PC-9 (cell line): ENCODE measurements at regions not wholly inside any gene's neighbourhood (a gene's known extent, or its start where the extent isn't known, plus 50 kb on each side); places are given as distances from the start of the nearest gene placed in this dataset.

Experiments used
- BruUV-seq: library from RNA; stranded (reverse); fragments of 400-500 nt; replicated peaks from 2 replicates; lab custom pipeline; 2021; lab: Mats Ljungman, UMichigan
- CTCF ChIA-PET: fragments of 300-600 bp; sonication (Branson Sonifier 250); formaldehyde crosslinking; loops from one replicate; lab custom pipeline; 2022; ENCODE audit warnings: antibody characterized with exemption; lab: Charles Lee
- POLR2A ChIA-PET: fragments of 300-600 bp; sonication (Branson Sonifier 250); formaldehyde crosslinking; loops from one replicate; lab custom pipeline; 2022; ENCODE audit warnings: antibody characterized with exemption; ENCODE audit not compliant: unreplicated experiment; lab: Charles Lee
- DNase-seq, 2 experiments: peaks; one replicate each; pipeline versions ENCODE4 v3.0.0 to v3.0.0-alpha.2; 2015 to 2022; ENCODE audit warnings: mixed read lengths in 1 of 2
- H2AFZ ChIP-seq: fragments of 200-600 bp; sonication (generic); 2 replicates; pipeline ENCODE4 v1.8.1; 2017; ENCODE audit warnings: antibody characterized with exemption
- H3F3A ChIP-seq: fragments of 200-600 bp; sonication (generic); 2 replicates; pipeline ENCODE4 v1.8.1; 2017; ENCODE audit warnings: antibody characterized with exemption, mild to moderate bottlenecking, low read depth; ENCODE audit not compliant: insufficient read depth
- H3K27ac ChIP-seq: fragments of 200-600 bp; sonication (generic); 2 replicates; pipeline ENCODE4 v1.6.1; 2016; ENCODE audit warnings: mixed run types
- H3K27me3 ChIP-seq: fragments of 200-600 bp; sonication (generic); 2 replicates; pipeline ENCODE4 v1.6.1; 2016; ENCODE audit warnings: low read depth, mixed run types; ENCODE audit not compliant: insufficient read depth
- H3K36me3 ChIP-seq: fragments of 200-600 bp; sonication (generic); 2 replicates; pipeline ENCODE4 v1.6.1; 2016; ENCODE audit warnings: low read depth, mixed run types
- H3K4me1 ChIP-seq: fragments of 200-600 bp; sonication (generic); replicated peaks from 2 replicates; pipeline ENCODE4 v1.6.1; 2016; ENCODE audit warnings: mixed run types; ENCODE audit not compliant: insufficient read depth
- H3K4me2 ChIP-seq: fragments of 200-600 bp; sonication (generic); 2 replicates; pipeline ENCODE4 v1.6.1; 2017; ENCODE audit warnings: mixed run types
- H3K4me3 ChIP-seq: fragments of 200-600 bp; sonication (generic); 2 replicates; pipeline ENCODE4 v1.6.1; 2016; ENCODE audit warnings: mixed run types
- H3K79me2 ChIP-seq: fragments of 200-600 bp; sonication (generic); 2 replicates; pipeline ENCODE4 v1.6.1; 2017; ENCODE audit warnings: low read depth, mixed run types
- H3K9me2 ChIP-seq: fragments of 200-600 bp; sonication (generic); 2 replicates; pipeline ENCODE4 v1.8.1; 2017; ENCODE audit warnings: mild to moderate bottlenecking; ENCODE audit not compliant: insufficient read depth
- H3K9me3 ChIP-seq: fragments of 200-600 bp; sonication (generic); 2 replicates; pipeline ENCODE4 v1.8.1; 2016; ENCODE audit warnings: low read depth; ENCODE audit not compliant: insufficient read depth
- H4K20me1 ChIP-seq: fragments of 200-600 bp; sonication (generic); 2 replicates; pipeline ENCODE4 v1.8.1; 2017; ENCODE audit not compliant: insufficient read depth
- CTCF ChIP-seq: fragments of 200-600 bp; sonication (generic); conservative IDR thresholded peaks from 2 replicates; pipeline ENCODE4 v1.6.1; 2017; ENCODE audit warnings: mixed run types, antibody characterized with exemption, mild to moderate bottlenecking, moderate library complexity
- EZH2 ChIP-seq: fragments of 200-600 bp; sonication (generic); IDR thresholded peaks from 2 replicates; pipeline ENCODE4 v1.8.0; 2017; ENCODE audit warnings: antibody characterized with exemption, low read depth
- intact Hi-C: fragments of 100-400 bp; cut with micrococcal nuclease; formaldehyde crosslinking; loops from one replicate; pipeline ENCODE4 v1.10.0; 2022; ENCODE audit not compliant: unreplicated experiment

GRCh38 chr1:24237750-24238395, 50.8 kb upstream of the IFNLR1 start:
- Histone ChIP-seq H2AFZ (no peak overlapping the region), H3K4me3 (no peak overlapping the region), H3K4me1 (peaks cover 22% of the 10 kb centered on the region), H3K36me3 (no peaks in the 10 kb centered on the region), H3K4me2 (peak overlapping the region; percentile 61; the same call in 1 of the 2 replicates), H3K27ac (no peak overlapping the region), H4K20me1 (no peaks in the 10 kb centered on the region), H3K27me3 (no peaks in the 10 kb centered on the region), H3K9me2 (no peaks in the 10 kb centered on the region), H3K79me2 (no peaks in the 10 kb centered on the region), H3F3A (peaks cover 13% of the 10 kb centered on the region; the same call in 1 of the 2 replicates), H3K9me3 (no peaks in the 10 kb centered on the region)
- TF ChIP-seq EZH2 (no peak), CTCF (no peak)
- intact Hi-C loops = no loop called here
- no peak for DNase-seq
- BruUV-seq = no TSS peak
- ChIA-PET CTCF (interaction anchor here (0.7 kb wide), 1 partner anchor 34 kb away, joined by 3 read pairs; no protein-coding TSS in a partner anchor), POLR2A (no interaction called here)

- H3K79me2 ChIP-seq = no peaks in the 10 kb centered on the region
- no peak overlapping the region for H3K4me3 ChIP-seq
- no peak overlapping the region for H2AFZ ChIP-seq
- ChIA-PET CTCF (interaction anchor here (0.5 kb wide), 1 partner anchor 33 kb away, joined by 3 read pairs; no protein-coding TSS in a partner anchor), POLR2A (interaction anchor here (0.7 kb wide), 1 partner anchor 47 kb away, joined by 3 read pairs; no protein-coding TSS in a partner anchor)
- peaks cover 22% of the 10 kb centered on the region for H3K4me1 ChIP-seq
- no peaks in the 10 kb centered on the region for H3K36me3 ChIP-seq
- no TSS peak for BruUV-seq
- TF ChIP-seq EZH2 (no peak), CTCF (no peak)
- no peaks in the 10 kb centered on the region for H4K20me1 ChIP-seq
- H3K9me3 ChIP-seq = no peaks in the 10 kb centered on the region
- H3K27me3 ChIP-seq = no peaks in the 10 kb centered on the region
- intact Hi-C loops = no loop called here
- H3K9me2 ChIP-seq = no peaks in the 10 kb centered on the region
- DNase-seq = peak; percentile 23 to 83
- H3F3A ChIP-seq = peaks cover 11% of the 10 kb centered on the region; the same call in 1 of the 2 replicates
- H3K4me2 ChIP-seq = peak overlapping the region; percentile 61
- peak overlapping the region; percentile 82 for H3K27ac ChIP-seq
These were observed 49.8 kb upstream of the IFNLR1 start for GRCh38 chr1:24236789-24237371.
